Fibroblast of lung (primary cell): ENCODE measurements at regions not wholly inside any gene's neighbourhood (a gene's known extent, or its start where the extent isn't known, plus 50 kb on each side); places are given as distances from the start of the nearest gene placed in this dataset.

ENCODE experiments used
- CTCF ChIP-seq, 2 donors: IDR thresholded peaks in 1 of 2; conservative IDR thresholded peaks in 1 of 2; 1 replicate in 1 of 2; 2 replicates in 1 of 2; pipeline ENCODE4 v1.5.1; 2011 to 2012; ENCODE audit warnings: low read length in 2 of 2, control low read depth in 1 of 2, inconsistent platforms in 1 of 2, low read depth in 1 of 2, mild to moderate bottlenecking in 1 of 2
- EZH2 ChIP-seq: IDR thresholded peaks from 2 replicates; pipeline ENCODE4 v1.5.1; 2012; ENCODE audit warnings: low read length, control low read depth, mild to moderate bottlenecking; ENCODE audit errors: missing control alignments

DNA sequence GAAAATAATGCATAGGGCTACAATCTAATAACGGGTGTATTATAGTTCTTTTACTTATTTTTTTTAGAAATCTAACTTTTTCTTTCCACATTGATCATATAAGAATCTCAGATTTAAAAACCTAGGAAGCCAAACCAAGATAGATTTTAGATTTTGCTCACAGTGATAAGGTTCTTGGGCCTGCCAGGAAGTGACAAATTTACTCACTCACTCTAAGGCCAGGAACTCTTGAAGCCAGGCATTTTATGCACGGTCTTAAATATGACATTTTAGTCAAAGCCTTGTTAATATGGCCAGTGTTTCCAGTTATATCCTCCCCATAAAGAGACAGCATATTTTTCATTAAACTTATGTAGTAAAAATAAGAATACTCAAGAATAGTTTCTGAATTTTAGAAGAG, 271.4 kb downstream of the SQOR start:
- TF ChIP-seq CTCF (conservative IDR thresholded peaks at IDR 0.05 in 1 of 2, IDR thresholded peaks at IDR 0.05 in 1 of 2; ENCODE audit: low read depth in 1 of 2, low read length in 2 of 2) (no peak), EZH2 (no peak)
